ENCODE measurements at regions not wholly inside any gene's neighbourhood (a gene's known extent, or its start where the extent isn't known, plus 50 kb on each side); places are given as distances from the start of the nearest gene placed in this dataset.

- Histone ChIP-seq H3K36me3 (no peaks in the 10 kb centered on the region), H3K9me3 (no peaks in the 10 kb centered on the region), H3K4me3 (no peak overlapping the region), H3K27me3 (no peaks in the 10 kb centered on the region), H3K4me1 (no peaks in the 10 kb centered on the region), H3K27ac (no peak overlapping the region)
- TF ChIP-seq CTCF (IDR thresholded peaks at IDR 0.05), result no peak
- no peak for TF ChIP-seq POLR2A (IDR thresholded peaks at IDR 0.05)
- TF ChIP-seq EP300 (IDR thresholded peaks at IDR 0.05), result no peak
- no peak for DNase-seq (ENCODE audit: low spot score in 2 of 2)
- WGBS, 2 donors, result 69 to 71% methylated on average over 11 to 12 of the region's 12 CpGs
Observed at GRCh38 chr16:55130456-55130855, 193.5 kb upstream of the IRX6 start.

GRCh38 chr16:55130911-55131310 lies 193.1 kb upstream of the IRX6 start:
- Histone ChIP-seq H3K27me3 (no peaks in the 10 kb centered on the region), H3K9me3 (no peaks in the 10 kb centered on the region), H3K36me3 (no peaks in the 10 kb centered on the region), H3K4me1 (no peaks in the 10 kb centered on the region), H3K27ac (no peak overlapping the region), H3K4me3 (no peak overlapping the region)
- 78 to 82% methylated on average over 2 of the region's 2 CpGs for WGBS, 2 donors
- TF ChIP-seq CTCF (IDR thresholded peaks at IDR 0.05) (no peak), POLR2A (IDR thresholded peaks at IDR 0.05) (no peak), EP300 (IDR thresholded peaks at IDR 0.05) (no peak)
- no peak for DNase-seq (ENCODE audit: low spot score in 2 of 2)

- Histone ChIP-seq H3K36me3 (no peaks in the 10 kb centered on the region), H3K9me3 (no peaks in the 10 kb centered on the region), H3K27ac (no peak overlapping the region), H3K4me1 (no peaks in the 10 kb centered on the region), H3K27me3 (no peaks in the 10 kb centered on the region), H3K4me3 (no peak overlapping the region)
- WGBS, 2 donors, result 55 to 57% methylated on average over 3 of the region's 3 CpGs
- no peak for DNase-seq (ENCODE audit: low spot score in 2 of 2)
- TF ChIP-seq POLR2A (IDR thresholded peaks at IDR 0.05), result no peak
- TF ChIP-seq CTCF (IDR thresholded peaks at IDR 0.05), result no peak
- TF ChIP-seq EP300 (IDR thresholded peaks at IDR 0.05), result no peak
Observed at GRCh38 chr16:55133654-55134053, 190.3 kb upstream of the IRX6 start.

- Histone ChIP-seq H3K27ac (no peak overlapping the region), H3K27me3 (no peaks in the 10 kb centered on the region), H3K36me3 (no peaks in the 10 kb centered on the region), H3K9me3 (no peaks in the 10 kb centered on the region), H3K4me3 (no peak overlapping the region), H3K4me1 (no peaks in the 10 kb centered on the region)
- no peak for TF ChIP-seq POLR2A (IDR thresholded peaks at IDR 0.05)
- WGBS, 2 donors, result 95 to 97% methylated on average over 1 of the region's 1 CpG
- no peak for DNase-seq (ENCODE audit: low spot score in 2 of 2)
Observed at GRCh38 chr16:55136356-55137150, 187.4 kb upstream of the IRX6 start.

- Histone ChIP-seq H3K4me1 (no peaks in the 10 kb centered on the region), H3K4me3 (no peak overlapping the region), H3K36me3 (no peaks in the 10 kb centered on the region), H3K9me3 (no peaks in the 10 kb centered on the region), H3K27me3 (no peaks in the 10 kb centered on the region), H3K27ac (no peak overlapping the region)
- TF ChIP-seq CTCF (IDR thresholded peaks at IDR 0.05) (no peak), EP300 (IDR thresholded peaks at IDR 0.05) (no peak), POLR2A (IDR thresholded peaks at IDR 0.05) (no peak)
- DNase-seq (ENCODE audit: low spot score in 2 of 2), result no peak
- WGBS, 2 donors, result 26 to 29% methylated on average over 3 of the region's 3 CpGs
Observed at GRCh38 chr16:55138298-55138697, 185.7 kb upstream of the IRX6 start.

All from tibial nerve (tissue), 4 donors.